ENCODE measurements at regions not wholly inside any gene's neighbourhood (a gene's known extent, or its start where the extent isn't known, plus 50 kb on each side); places are given as distances from the start of the nearest gene placed in this dataset.

- Mint-ChIP-seq H3K9me3 (no peaks in the 10 kb centered on the region), H3K4me1 (ENCODE audit: low read depth) (peaks cover 12% of the 10 kb centered on the region), H3K27me3 (no peaks in the 10 kb centered on the region), H3K36me3 (ENCODE audit: low read depth) (no peaks in the 10 kb centered on the region), H3K4me3 (no peak overlapping the region), H3K27ac (no peak overlapping the region)
- DNase-seq: no peak
These were observed 50.8 kb upstream of the NAV2 start for GRCh38 chr11:19661827-19662226.

- H3K4me3 Mint-ChIP-seq: no peak overlapping the region
These were observed 52.6 kb upstream of the NAV2 start for GRCh38 chr11:19660076-19660475.

GRCh38 chr11:19659529-19659928 lies 53.1 kb upstream of the NAV2 start:
- Mint-ChIP-seq H3K4me1 (ENCODE audit: low read depth) (peaks cover 12% of the 10 kb centered on the region), H3K4me3 (no peak overlapping the region), H3K27me3 (no peaks in the 10 kb centered on the region), H3K36me3 (ENCODE audit: low read depth) (no peaks in the 10 kb centered on the region), H3K9me3 (no peaks in the 10 kb centered on the region), H3K27ac (no peak overlapping the region)
- DNase-seq: no peak

More at GRCh38 chr11:19660076-19660475, 52.6 kb upstream of the NAV2 start:
- Mint-ChIP-seq H3K9me3 (no peaks in the 10 kb centered on the region), H3K27ac (no peak overlapping the region), H3K36me3 (ENCODE audit: low read depth) (no peaks in the 10 kb centered on the region), H3K4me1 (ENCODE audit: low read depth) (peaks cover 12% of the 10 kb centered on the region), H3K27me3 (no peaks in the 10 kb centered on the region)
- DNase-seq: no peak

GRCh38 chr11:19658344-19658743 lies 54.3 kb upstream of the NAV2 start:
- Mint-ChIP-seq H3K4me1 (ENCODE audit: low read depth) (peaks cover 12% of the 10 kb centered on the region), H3K9me3 (no peaks in the 10 kb centered on the region), H3K4me3 (no peak overlapping the region), H3K36me3 (ENCODE audit: low read depth) (no peaks in the 10 kb centered on the region), H3K27me3 (no peaks in the 10 kb centered on the region), H3K27ac (no peak overlapping the region)
- no peak for DNase-seq

GRCh38 chr11:19656140-19656541 lies 56.5 kb upstream of the NAV2 start:
- no peaks in the 10 kb centered on the region for H3K9me3 Mint-ChIP-seq
- no peak for DNase-seq
- H3K36me3 Mint-ChIP-seq (ENCODE audit: low read depth): no peaks in the 10 kb centered on the region
- no peak overlapping the region for H3K4me3 Mint-ChIP-seq
- no peak overlapping the region for H3K27ac Mint-ChIP-seq
- H3K27me3 Mint-ChIP-seq: peaks cover 3% of the 10 kb centered on the region
- peaks cover 12% of the 10 kb centered on the region for H3K4me1 Mint-ChIP-seq (ENCODE audit: low read depth)

- H3K4me1 Mint-ChIP-seq (ENCODE audit: low read depth): no peaks in the 10 kb centered on the region
- H3K27me3 Mint-ChIP-seq: peaks cover 6% of the 10 kb centered on the region
- no peaks in the 10 kb centered on the region for H3K36me3 Mint-ChIP-seq (ENCODE audit: low read depth)
- H3K27ac Mint-ChIP-seq: no peak overlapping the region
- no peak for DNase-seq
- no peaks in the 10 kb centered on the region for H3K9me3 Mint-ChIP-seq
- H3K4me3 Mint-ChIP-seq: no peak overlapping the region
These were observed 59.8 kb upstream of the NAV2 start for GRCh38 chr11:19652623-19653375.

- Mint-ChIP-seq H3K4me3 (no peak overlapping the region), H3K36me3 (ENCODE audit: low read depth) (no peaks in the 10 kb centered on the region), H3K4me1 (ENCODE audit: low read depth) (no peaks in the 10 kb centered on the region), H3K27me3 (peaks cover 6% of the 10 kb centered on the region), H3K9me3 (no peaks in the 10 kb centered on the region), H3K27ac (no peak overlapping the region)
- DNase-seq: no peak
These were observed 61.0 kb upstream of the NAV2 start for GRCh38 chr11:19651653-19652052.

- Mint-ChIP-seq H3K4me1 (ENCODE audit: low read depth) (no peaks in the 10 kb centered on the region), H3K36me3 (ENCODE audit: low read depth) (no peaks in the 10 kb centered on the region), H3K9me3 (no peaks in the 10 kb centered on the region), H3K4me3 (no peak overlapping the region), H3K27me3 (peaks cover 6% of the 10 kb centered on the region), H3K27ac (no peak overlapping the region)
- DNase-seq: no peak
These were observed 61.6 kb upstream of the NAV2 start for GRCh38 chr11:19651028-19651427.

- H3K36me3 Mint-ChIP-seq (ENCODE audit: low read depth): no peaks in the 10 kb centered on the region
- H3K4me3 Mint-ChIP-seq: no peak overlapping the region
- H3K4me1 Mint-ChIP-seq (ENCODE audit: low read depth): no peaks in the 10 kb centered on the region
- H3K9me3 Mint-ChIP-seq: no peaks in the 10 kb centered on the region
- no peak overlapping the region for H3K27ac Mint-ChIP-seq
- peaks cover 6% of the 10 kb centered on the region for H3K27me3 Mint-ChIP-seq
- DNase-seq: no peak
These were observed 62.2 kb upstream of the NAV2 start for GRCh38 chr11:19650467-19650866.

GRCh38 chr11:19649751-19650150 lies 62.9 kb upstream of the NAV2 start:
- Mint-ChIP-seq H3K4me1 (ENCODE audit: low read depth) (no peaks in the 10 kb centered on the region), H3K27me3 (peaks cover 6% of the 10 kb centered on the region), H3K36me3 (ENCODE audit: low read depth) (no peaks in the 10 kb centered on the region), H3K27ac (no peak overlapping the region), H3K9me3 (no peaks in the 10 kb centered on the region), H3K4me3 (no peak overlapping the region)
- DNase-seq: no peak

GRCh38 chr11:19648321-19648720 lies 64.3 kb upstream of the NAV2 start:
- Mint-ChIP-seq H3K27me3 (peaks cover 6% of the 10 kb centered on the region), H3K36me3 (ENCODE audit: low read depth) (no peaks in the 10 kb centered on the region), H3K27ac (no peak overlapping the region), H3K4me1 (ENCODE audit: low read depth) (no peaks in the 10 kb centered on the region), H3K9me3 (no peaks in the 10 kb centered on the region), H3K4me3 (no peak overlapping the region)
- DNase-seq: no peak

GRCh38 chr11:19647816-19648215 lies 64.8 kb upstream of the NAV2 start:
- H3K36me3 Mint-ChIP-seq (ENCODE audit: low read depth): no peaks in the 10 kb centered on the region

GRCh38 chr11:19646921-19647320 lies 65.7 kb upstream of the NAV2 start:
- no peaks in the 10 kb centered on the region for H3K4me1 Mint-ChIP-seq (ENCODE audit: low read depth)
- no peaks in the 10 kb centered on the region for H3K9me3 Mint-ChIP-seq
- no peak for DNase-seq
- no peak overlapping the region for H3K4me3 Mint-ChIP-seq
- H3K27ac Mint-ChIP-seq: no peak overlapping the region
- no peaks in the 10 kb centered on the region for H3K36me3 Mint-ChIP-seq (ENCODE audit: low read depth)
- peaks cover 6% of the 10 kb centered on the region for H3K27me3 Mint-ChIP-seq

More at GRCh38 chr11:19647816-19648215, 64.8 kb upstream of the NAV2 start:
- Mint-ChIP-seq H3K4me3 (no peak overlapping the region), H3K27ac (no peak overlapping the region), H3K4me1 (ENCODE audit: low read depth) (no peaks in the 10 kb centered on the region), H3K27me3 (peaks cover 7% of the 10 kb centered on the region), H3K9me3 (no peaks in the 10 kb centered on the region)
- DNase-seq: no peak

- Mint-ChIP-seq H3K36me3 (ENCODE audit: low read depth) (no peaks in the 10 kb centered on the region), H3K9me3 (no peaks in the 10 kb centered on the region), H3K4me1 (ENCODE audit: low read depth) (no peaks in the 10 kb centered on the region), H3K27me3 (peaks cover 6% of the 10 kb centered on the region), H3K27ac (no peak overlapping the region), H3K4me3 (no peak overlapping the region)
- DNase-seq: no peak
These were observed 66.3 kb upstream of the NAV2 start for GRCh38 chr11:19646308-19646707.

- no peaks in the 10 kb centered on the region for H3K36me3 Mint-ChIP-seq (ENCODE audit: low read depth)
- no peaks in the 10 kb centered on the region for H3K9me3 Mint-ChIP-seq
- H3K27ac Mint-ChIP-seq: no peak overlapping the region
- DNase-seq: no peak
- H3K27me3 Mint-ChIP-seq: peaks cover 9% of the 10 kb centered on the region
- no peaks in the 10 kb centered on the region for H3K4me1 Mint-ChIP-seq (ENCODE audit: low read depth)
- H3K4me3 Mint-ChIP-seq: no peak overlapping the region
These were observed 68.3 kb upstream of the NAV2 start for GRCh38 chr11:19644316-19644715.
